OCI-LY7 (cell line): ENCODE measurements at regions not wholly inside any gene's neighbourhood (a gene's known extent, or its start where the extent isn't known, plus 50 kb on each side); places are given as distances from the start of the nearest gene placed in this dataset.

Experiments used
- BruUV-seq: library from RNA; stranded (reverse); fragments of 400-500 nt; replicated peaks from 2 replicates; lab custom pipeline; 2021; lab: Mats Ljungman, UMichigan
- CTCF ChIA-PET: fragments of 300-600 bp; sonication (Branson Sonifier 250); formaldehyde crosslinking; loops from one replicate; lab custom pipeline; 2022; ENCODE audit warnings: antibody characterized with exemption; ENCODE audit not compliant: unreplicated experiment; lab: Charles Lee
- POLR2A ChIA-PET: fragments of 300-600 bp; sonication (Branson Sonifier 250); formaldehyde crosslinking; loops from one replicate; lab custom pipeline; 2022; ENCODE audit warnings: antibody characterized with exemption; lab: Charles Lee
- DNase-seq: peaks from one replicate; pipeline ENCODE4 v3.0.0-alpha.2; 2015; ENCODE audit warnings: low spot score
- H2AFZ ChIP-seq: fragments of 200-600 bp; sonication (generic), shearing (Covaris generic); 2 replicates; pipeline ENCODE4 v1.6.1; 2014; ENCODE audit warnings: mild to moderate bottlenecking, antibody characterized with exemption, low read length, moderate library complexity
- H3K27ac ChIP-seq: fragments of 200-600 bp; sonication (generic); 2 replicates; pipeline ENCODE4 v1.5.1; 2014; ENCODE audit warnings: mixed run types, low read depth, mild to moderate bottlenecking, moderate library complexity, low read length, inconsistent platforms; ENCODE audit not compliant: poor library complexity, severe bottlenecking
- H3K36me3 ChIP-seq: fragments of 200-600 bp; sonication (generic); 2 replicates; pipeline ENCODE4 v1.6.1; 2014; ENCODE audit warnings: mild to moderate bottlenecking, antibody characterized with exemption, low read length, moderate library complexity, mixed read lengths; ENCODE audit not compliant: insufficient read depth
- H3K4me1 ChIP-seq: fragments of 200-600 bp; sonication (generic); 2 replicates; pipeline ENCODE4 v1.5.1; 2014; ENCODE audit warnings: mild to moderate bottlenecking, low read length; ENCODE audit not compliant: insufficient read depth, poor library complexity, severe bottlenecking
- H3K4me2 ChIP-seq: fragments of 200-600 bp; sonication (generic); 2 replicates; pipeline ENCODE4 v1.6.1; 2014; ENCODE audit warnings: mild to moderate bottlenecking, low read length
- H3K4me3 ChIP-seq: fragments of 200-600 bp; sonication (generic); 2 replicates; pipeline ENCODE4 v1.5.1; 2014; ENCODE audit warnings: mild to moderate bottlenecking, low read depth, low read length; ENCODE audit not compliant: poor library complexity, severe bottlenecking
- H3K79me2 ChIP-seq: fragments of 200-600 bp; sonication (generic); 2 replicates; pipeline ENCODE4 v1.6.1; 2016; ENCODE audit warnings: low read depth, mild to moderate bottlenecking, low read length, moderate library complexity, mixed read lengths; ENCODE audit not compliant: insufficient read depth
- H3K9me2 ChIP-seq: fragments of 200-600 bp; sonication (generic); 2 replicates; pipeline ENCODE4 v1.6.1; 2016; ENCODE audit warnings: mild to moderate bottlenecking, low read length, mixed read lengths; ENCODE audit not compliant: insufficient read depth
- H3K9me3 ChIP-seq: fragments of 200-600 bp; sonication (generic); 2 replicates; pipeline ENCODE4 v1.6.1; 2014; ENCODE audit warnings: mild to moderate bottlenecking, mixed run types, low read length, mixed read lengths
- H4K20me1 ChIP-seq: fragments of 200-600 bp; sonication (generic); 2 replicates; pipeline ENCODE4 v1.6.1; 2014; ENCODE audit warnings: mild to moderate bottlenecking, antibody characterized with exemption, low read length, moderate library complexity, mixed read lengths; ENCODE audit not compliant: insufficient read depth
- CTCF ChIP-seq: fragments of 200-600 bp; sonication (generic); conservative IDR thresholded peaks from 2 replicates; pipeline ENCODE4 v1.5.1; 2014; ENCODE audit warnings: mild to moderate bottlenecking, antibody characterized with exemption, low read length, moderate library complexity, mixed read lengths
- EZH2phosphoT487 ChIP-seq: fragments of 200-600 bp; sonication (generic); IDR thresholded peaks from 2 replicates; pipeline ENCODE4 v1.6.1; 2018; ENCODE audit warnings: low read depth, borderline replicate concordance, mild to moderate bottlenecking, mixed run types, antibody characterized with exemption, low read length, moderate library complexity, mixed read lengths
- intact Hi-C: fragments of 100-400 bp; cut with micrococcal nuclease; formaldehyde crosslinking; loops from one replicate; pipeline ENCODE4 v1.10.0; 2022; ENCODE audit not compliant: unreplicated experiment

GRCh38 chr7:142587578-142588191, 161.6 kb upstream of the PRSS1 start:
- H3K9me3 ChIP-seq = no peaks in the 10 kb centered on the region
- no peaks in the 10 kb centered on the region for H3K36me3 ChIP-seq
- CTCF ChIA-PET = no interaction called here
- peak; percentile 61 for DNase-seq
- POLR2A ChIA-PET = interaction anchor here (0.6 to 1.0 kb wide), 3 partner anchors 28 to 1700 kb away, joined by 3 to 5 read pairs (median 3); no protein-coding TSS in a partner anchor
- BruUV-seq = no TSS peak
- peak; percentile 88 for TF ChIP-seq CTCF
- TF ChIP-seq EZH2phosphoT487 = no peak
- H3K79me2 ChIP-seq = no peaks in the 10 kb centered on the region
- no peaks in the 10 kb centered on the region for H3K4me1 ChIP-seq
- no peaks in the 10 kb centered on the region for H3K9me2 ChIP-seq
- H4K20me1 ChIP-seq = no peaks in the 10 kb centered on the region
- intact Hi-C loops = no loop called here
- no peak overlapping the region for H3K4me2 ChIP-seq
- no peak overlapping the region for H3K4me3 ChIP-seq
- peak overlapping the region; percentile 22; the same call in 1 of the 2 replicates for H2AFZ ChIP-seq
- H3K27ac ChIP-seq = no peak overlapping the region

GRCh38 chr7:142586611-142587010, 162.7 kb upstream of the PRSS1 start:
- H2AFZ ChIP-seq = no peak overlapping the region
- H3K36me3 ChIP-seq = no peaks in the 10 kb centered on the region
- H3K4me1 ChIP-seq = peaks cover 3% of the 10 kb centered on the region
- no peaks in the 10 kb centered on the region for H4K20me1 ChIP-seq
- no peaks in the 10 kb centered on the region for H3K9me3 ChIP-seq
- H3K4me3 ChIP-seq = no peak overlapping the region
- no peaks in the 10 kb centered on the region for H3K79me2 ChIP-seq
- no peak overlapping the region for H3K27ac ChIP-seq
- H3K9me2 ChIP-seq = no peaks in the 10 kb centered on the region
- H3K4me2 ChIP-seq = no peak overlapping the region
- POLR2A ChIA-PET = no interaction called here
- CTCF ChIA-PET = no interaction called here
- TF ChIP-seq CTCF = no peak
- no peak for TF ChIP-seq EZH2phosphoT487
- no TSS peak for BruUV-seq
- intact Hi-C loops = no loop called here
- DNase-seq = no peak

GRCh38 chr7:142585425-142585824, 163.8 kb upstream of the PRSS1 start:
- peaks cover 11% of the 10 kb centered on the region for H3K4me1 ChIP-seq
- ChIA-PET CTCF (no interaction called here), POLR2A (no interaction called here)
- intact Hi-C loops = no loop called here
- H3K4me2 ChIP-seq = no peak overlapping the region
- no peaks in the 10 kb centered on the region for H3K9me3 ChIP-seq
- H3K27ac ChIP-seq = no peak overlapping the region
- H3K4me3 ChIP-seq = no peak overlapping the region
- H3K36me3 ChIP-seq = no peaks in the 10 kb centered on the region
- no peak for DNase-seq
- TF ChIP-seq EZH2phosphoT487 (no peak), CTCF (peak; percentile 44)
- H3K9me2 ChIP-seq = no peaks in the 10 kb centered on the region
- H2AFZ ChIP-seq = no peak overlapping the region
- H4K20me1 ChIP-seq = no peaks in the 10 kb centered on the region
- no TSS peak for BruUV-seq
- no peaks in the 10 kb centered on the region for H3K79me2 ChIP-seq
